Esophagus (tissue), 2 donors: ENCODE measurements at regions not wholly inside any gene's neighbourhood (a gene's known extent, or its start where the extent isn't known, plus 50 kb on each side); places are given as distances from the start of the nearest gene placed in this dataset.
"Not testable (repeated sequence)": the region's sequence is repeated elsewhere in the genome, so short reads cannot be mapped to it uniquely, and the experiment has no call there.

ENCODE experiments used
- H3K27ac ChIP-seq, 2 donors: one replicate each; pipeline ENCODE4 v1.5.1; 2013; ENCODE audit warnings: low read depth in 2 of 2, mild to moderate bottlenecking in 2 of 2, inconsistent platforms in 1 of 2, low read length in 1 of 2, moderate library complexity in 1 of 2
- H3K27me3 ChIP-seq, 2 donors: one replicate each; pipeline ENCODE4 v1.6.1; 2013; ENCODE audit warnings: low read length in 2 of 2, control low read depth in 1 of 2, mild to moderate bottlenecking in 1 of 2; ENCODE audit not compliant: insufficient read depth in 2 of 2, control insufficient read depth in 1 of 2
- H3K36me3 ChIP-seq, 2 donors: one replicate each; pipeline ENCODE4 v1.6.1; 2013; ENCODE audit warnings: low read length in 1 of 2; ENCODE audit not compliant: control insufficient read depth in 2 of 2, insufficient read depth in 2 of 2
- H3K4me1 ChIP-seq, 2 donors: one replicate each; pipeline ENCODE4 v1.6.1; 2013; ENCODE audit warnings: low read length in 1 of 2; ENCODE audit not compliant: control insufficient read depth in 2 of 2, insufficient read depth in 2 of 2
- H3K4me3 ChIP-seq, 2 donors: one replicate each; pipeline ENCODE4 v1.5.1; 2013; ENCODE audit warnings: low read length in 2 of 2, mild to moderate bottlenecking in 2 of 2, low read depth in 1 of 2, moderate library complexity in 1 of 2
- H3K9me3 ChIP-seq, 2 donors: one replicate each; pipeline ENCODE4 v1.6.1; 2013; ENCODE audit warnings: mild to moderate bottlenecking in 2 of 2, low read depth in 1 of 2, low read length in 1 of 2, moderate library complexity in 1 of 2; ENCODE audit not compliant: control insufficient read depth in 2 of 2, insufficient read depth in 1 of 2
- WGBS, 2 donors: extraction: QIAGEN DNeasy Blood & Tissue Kit; methylation state at CpG; one replicate each; pipeline ENCODE4 v1.1.7; 2013; 5-methylcytosine and 5-hydroxymethylcytosine counted together
- donor health status: healthy with polysubstance abuse.
- donor health status: Bipolar disorder and iron deficiency.

DNA sequence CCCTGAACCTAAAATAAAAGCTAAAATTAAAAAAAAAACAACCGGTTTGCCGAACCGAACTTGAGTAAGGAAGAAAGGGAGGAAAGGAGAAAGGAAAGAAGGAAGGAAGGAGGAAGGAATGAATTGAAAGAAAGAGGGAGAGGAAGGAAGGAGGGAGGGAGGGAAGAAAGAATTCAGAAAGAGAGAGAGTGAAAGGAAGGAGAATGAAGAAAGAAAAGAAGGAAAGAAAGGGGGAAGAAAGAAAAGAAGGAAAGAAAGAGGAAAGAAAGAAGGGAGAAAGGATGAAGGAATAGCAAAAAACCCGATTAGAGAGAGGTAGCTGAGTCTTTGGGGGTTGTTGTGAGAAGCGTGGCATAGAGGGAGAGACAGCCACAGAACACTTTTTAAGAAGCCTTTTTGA is 121.4 kb downstream of the FGF18 start:
- H3K27ac ChIP-seq: no peak overlapping the region
- WGBS, 2 donors: 86 to 88% methylated on average over 5 of the region's 5 CpGs
- no peak overlapping the region for H3K4me3 ChIP-seq
- H3K27me3 ChIP-seq: no peaks in the 10 kb centered on the region
- H3K36me3 ChIP-seq: no peaks in the 10 kb centered on the region
- no peaks in the 10 kb centered on the region for H3K9me3 ChIP-seq
- H3K4me1 ChIP-seq: no peaks in the 10 kb centered on the region

DNA sequence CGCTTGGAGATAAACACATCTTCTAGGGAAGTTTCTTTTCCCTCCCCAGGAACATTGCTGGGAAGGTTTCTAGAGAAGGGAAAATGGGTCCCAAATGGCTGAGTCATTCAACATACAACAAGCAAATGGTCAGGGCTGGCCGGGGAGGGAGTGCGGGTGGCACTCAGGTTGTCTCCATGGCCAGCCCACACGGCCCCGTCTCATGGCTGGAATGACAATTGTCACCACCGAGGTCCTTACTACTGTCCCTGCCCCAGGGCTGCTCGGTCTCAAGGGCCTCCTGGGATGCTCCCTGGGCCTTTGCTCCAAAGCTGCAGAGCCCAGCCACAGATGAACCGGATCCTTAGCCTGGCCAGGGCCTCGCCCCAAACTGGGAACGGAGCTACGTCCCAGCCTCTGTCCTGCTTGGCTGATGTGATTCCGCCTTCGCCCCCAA is 121.9 kb downstream of the FGF18 start:
- WGBS, 2 donors: 88 to 91% methylated on average over 13 of the region's 13 CpGs

DNA sequence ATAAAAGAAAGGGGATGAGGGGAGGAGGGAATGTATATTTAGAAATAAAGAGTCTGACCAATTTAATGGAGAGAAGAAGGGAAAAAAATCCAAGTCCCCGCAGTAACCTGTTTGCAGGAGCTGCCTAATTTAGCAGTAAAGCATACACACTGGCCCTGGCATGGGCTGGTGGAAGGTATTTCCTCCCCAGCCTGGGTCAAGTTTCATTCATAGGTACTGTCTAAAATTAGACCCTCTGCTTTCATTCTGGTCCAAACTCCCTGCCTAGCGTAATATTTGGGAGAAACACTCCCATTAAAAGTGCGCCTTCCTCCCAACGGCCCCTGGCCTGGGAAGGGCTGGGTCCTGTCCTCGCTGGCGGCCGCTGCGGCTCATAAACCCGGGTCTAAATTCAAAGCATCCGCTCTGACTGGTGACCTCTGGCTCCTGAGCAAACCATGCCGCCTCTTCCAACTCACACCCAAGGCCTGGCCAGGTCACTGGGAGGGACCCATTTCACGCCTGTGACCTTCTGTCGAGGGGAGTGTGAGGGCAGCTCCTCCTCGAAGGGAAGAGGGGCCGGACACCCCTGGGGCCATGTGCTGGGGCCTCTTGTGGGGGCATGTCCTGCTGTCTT is 123.2 kb downstream of the FGF18 start:
- WGBS, 2 donors: 70 to 75% methylated on average over 15 of the region's 15 CpGs
- no peaks in the 10 kb centered on the region for H3K27me3 ChIP-seq
- H3K4me3 ChIP-seq: no peak overlapping the region
- H3K4me1 ChIP-seq: no peaks in the 10 kb centered on the region
- no peaks in the 10 kb centered on the region for H3K9me3 ChIP-seq
- H3K27ac ChIP-seq: no peak overlapping the region
- H3K36me3 ChIP-seq: no peaks in the 10 kb centered on the region

More for the DNA sequence above, 121.9 kb downstream of the FGF18 start:
- no peaks in the 10 kb centered on the region for H3K27me3 ChIP-seq
- no peaks in the 10 kb centered on the region for H3K4me1 ChIP-seq
- no peaks in the 10 kb centered on the region for H3K36me3 ChIP-seq
- no peak overlapping the region for H3K4me3 ChIP-seq
- H3K27ac ChIP-seq: no peak overlapping the region
- no peaks in the 10 kb centered on the region for H3K9me3 ChIP-seq

DNA sequence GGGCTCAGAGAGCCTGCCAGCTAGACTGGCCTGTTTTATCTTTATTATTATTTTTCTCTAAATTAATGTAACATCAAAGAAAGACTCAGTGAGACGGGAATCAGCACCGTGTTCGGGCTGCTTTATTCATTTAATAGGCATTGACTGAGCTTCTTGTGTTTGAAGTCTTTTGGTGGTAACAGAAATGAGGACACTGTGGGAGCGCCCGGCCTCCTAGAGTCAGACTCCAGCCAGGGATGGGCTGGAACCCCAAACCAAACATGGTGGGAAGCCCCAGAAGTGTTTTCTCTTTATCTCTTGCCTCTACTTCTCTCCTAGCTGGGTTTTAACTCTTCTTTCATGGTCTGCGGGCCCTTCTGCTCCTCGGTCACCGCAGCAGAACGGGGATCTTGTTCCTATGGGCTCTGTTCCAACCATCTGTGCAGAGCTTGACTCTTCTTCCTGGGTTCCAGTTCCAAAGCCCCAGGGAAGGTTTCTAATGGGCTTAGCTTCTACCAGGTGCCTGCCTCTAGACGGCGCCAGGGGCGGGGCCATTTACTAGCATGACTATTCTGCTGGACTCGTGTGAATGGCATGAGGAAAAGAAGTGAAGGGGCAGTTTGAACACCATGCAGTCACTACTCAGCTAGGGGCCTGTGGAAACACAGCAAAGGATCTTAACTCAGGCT is 123.8 kb downstream of the FGF18 start:
- 74 to 82% methylated on average over 13 of the region's 13 CpGs for WGBS, 2 donors
- no peaks in the 10 kb centered on the region for H3K27me3 ChIP-seq
- H3K4me3 ChIP-seq: no peak overlapping the region
- no peak overlapping the region for H3K27ac ChIP-seq
- H3K4me1 ChIP-seq: no peaks in the 10 kb centered on the region
- H3K9me3 ChIP-seq: no peaks in the 10 kb centered on the region
- no peaks in the 10 kb centered on the region for H3K36me3 ChIP-seq

DNA sequence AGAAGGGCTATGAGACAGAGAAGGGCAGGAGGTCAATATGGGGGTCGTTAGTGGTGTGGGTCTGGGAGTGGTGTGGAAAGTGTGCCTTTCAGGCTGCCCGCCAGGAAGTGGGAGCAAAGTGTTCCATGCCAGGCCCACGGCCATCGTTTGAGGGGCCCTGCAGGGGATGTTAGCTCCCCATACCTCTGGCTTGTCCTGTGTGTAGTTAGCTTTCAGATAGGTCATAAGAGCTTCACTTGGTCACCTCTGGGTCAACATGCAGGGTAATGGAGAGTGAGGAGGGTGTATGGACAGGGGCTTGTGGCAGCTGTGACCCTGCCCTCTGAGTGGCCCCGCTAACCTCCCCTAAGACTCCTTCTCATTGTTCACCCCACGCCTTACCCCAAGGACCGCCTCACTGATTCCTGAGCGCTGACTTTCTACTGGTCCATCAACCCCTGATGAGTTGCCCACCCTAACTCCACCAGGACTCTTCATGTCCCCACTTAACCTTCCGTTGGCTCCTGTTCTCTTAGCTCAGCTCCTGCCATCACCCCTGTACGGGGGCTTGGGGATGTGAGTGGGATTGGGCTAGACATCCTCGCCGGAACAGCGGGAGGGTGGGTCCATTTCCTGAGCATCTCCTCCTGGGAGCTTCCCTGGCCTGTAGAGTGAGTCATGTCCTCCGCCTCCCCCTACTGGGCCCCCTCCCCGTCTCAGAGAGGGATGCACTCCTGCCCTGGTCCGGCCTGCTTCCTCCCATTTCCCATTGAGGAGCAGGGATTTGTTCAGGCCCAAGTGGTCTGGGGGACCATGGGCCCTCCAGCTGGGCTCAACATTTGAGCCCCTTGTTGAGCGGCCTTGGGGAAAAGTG is 125.7 kb downstream of the FGF18 start:
- Histone ChIP-seq H3K4me1 (no peaks in the 10 kb centered on the region), H3K27me3 (no peaks in the 10 kb centered on the region), H3K36me3 (no peaks in the 10 kb centered on the region), H3K9me3 (no peaks in the 10 kb centered on the region), H3K4me3 (no peak overlapping the region), H3K27ac (no peak overlapping the region)
- WGBS, 2 donors: 89 to 90% methylated on average over 17 of the region's 17 CpGs

DNA sequence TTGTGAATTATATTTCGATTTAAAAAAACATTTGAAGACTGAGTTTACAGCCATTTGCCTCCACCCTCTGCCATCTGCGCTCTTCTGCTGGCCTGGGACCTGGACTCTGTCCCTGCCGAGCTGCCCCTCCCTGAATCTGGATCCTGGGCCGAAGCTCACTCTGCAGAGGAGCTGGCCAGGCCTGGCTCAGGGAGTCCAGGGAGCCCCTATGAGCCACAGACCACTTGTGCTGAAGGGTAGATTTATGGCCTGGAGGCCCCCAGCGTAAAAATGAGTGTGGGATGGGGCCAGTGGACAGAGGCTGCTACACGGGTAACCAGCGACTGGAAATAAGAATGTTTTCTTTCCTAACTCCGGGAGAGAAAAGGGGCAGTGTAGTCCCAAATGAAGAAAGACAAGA is 129.8 kb downstream of the FGF18 start:
- 77 to 78% methylated on average over 8 of the region's 8 CpGs for WGBS, 2 donors

DNA sequence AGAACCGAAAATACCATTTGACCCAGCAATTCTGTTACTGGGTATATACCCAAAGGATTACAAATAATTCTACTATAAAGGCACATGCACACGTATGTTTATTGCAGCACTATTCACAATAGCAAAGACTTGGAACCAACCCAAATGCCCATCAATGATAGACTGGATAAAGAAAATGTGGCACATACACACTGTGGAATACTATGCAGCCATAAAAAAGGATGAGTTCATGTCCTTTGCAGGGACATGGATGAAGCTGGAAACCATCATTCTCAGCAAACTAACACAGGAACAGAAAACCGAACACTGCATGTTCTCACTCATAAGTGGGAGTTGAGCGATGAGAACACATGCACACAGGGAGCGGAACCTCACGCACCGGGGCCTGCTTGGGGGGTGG is 134.4 kb downstream of the FGF18 start:
- H3K36me3 ChIP-seq, H3K9me3 ChIP-seq, H3K4me3 ChIP-seq, H3K4me1 ChIP-seq, H3K27ac ChIP-seq, H3K27me3 ChIP-seq: not testable (repeated sequence)
- WGBS, 2 donors: 90 to 92% methylated on average over 7 of the region's 7 CpGs

More for the DNA sequence above, 129.8 kb downstream of the FGF18 start:
- H3K27me3 ChIP-seq: peaks cover 0 to 2% of the 10 kb centered on the region in 2 donors
- H3K27ac ChIP-seq: no peak overlapping the region
- no peaks in the 10 kb centered on the region for H3K36me3 ChIP-seq
- no peak overlapping the region for H3K4me3 ChIP-seq
- no peaks in the 10 kb centered on the region for H3K4me1 ChIP-seq
- H3K9me3 ChIP-seq: no peaks in the 10 kb centered on the region

DNA sequence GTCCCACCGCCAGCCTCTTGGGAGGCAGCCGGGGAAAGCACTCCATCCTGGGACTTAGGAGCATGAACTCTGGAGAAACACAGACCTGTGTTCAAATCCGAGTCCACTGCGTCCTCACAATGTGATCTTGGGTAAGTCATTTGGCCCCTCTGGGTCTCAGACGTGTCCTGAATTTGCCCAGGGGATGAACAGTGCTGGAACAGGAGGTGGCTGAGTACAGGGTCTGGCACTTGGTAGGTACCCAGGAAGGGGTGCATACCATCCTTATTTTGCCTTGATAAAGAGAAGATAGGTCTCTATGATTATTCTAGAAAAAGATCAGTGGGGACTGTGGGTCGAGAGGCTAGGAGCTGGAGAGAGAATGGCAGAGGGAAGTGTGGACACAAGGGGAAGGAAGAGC is 135.7 kb downstream of the FGF18 start:
- H3K9me3 ChIP-seq: peaks cover 0 to 5% of the 10 kb centered on the region in 2 donors
- H3K4me1 ChIP-seq: no peaks in the 10 kb centered on the region
- H3K4me3 ChIP-seq: no peak overlapping the region
- peaks cover 0 to 2% of the 10 kb centered on the region in 2 donors for H3K27me3 ChIP-seq
- no peaks in the 10 kb centered on the region for H3K36me3 ChIP-seq
- H3K27ac ChIP-seq: no peak overlapping the region
- WGBS, 2 donors: 79 to 80% methylated on average over 6 of the region's 6 CpGs

DNA sequence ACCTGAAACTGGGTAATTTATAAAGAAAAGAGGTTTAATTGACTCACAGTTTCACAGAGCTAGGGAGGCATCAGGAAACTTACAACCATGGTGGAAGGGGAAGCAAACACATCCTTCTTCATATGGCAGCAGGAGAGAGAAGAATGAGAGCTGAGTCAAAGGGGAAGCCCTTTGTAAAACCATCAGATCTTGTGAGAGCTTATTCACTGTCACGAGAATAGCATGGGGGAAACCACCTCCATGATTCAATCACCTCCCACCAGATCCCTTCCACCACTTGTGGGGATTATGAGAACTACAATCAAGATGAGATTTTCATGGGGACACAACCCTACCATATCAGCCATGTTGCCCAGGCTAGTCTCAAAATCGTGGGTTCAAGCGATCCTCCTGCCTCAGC is 143.4 kb downstream of the FGF18 start:
- Histone ChIP-seq H3K27ac (no peak overlapping the region), H3K4me1 (no peaks in the 10 kb centered on the region), H3K36me3 (no peaks in the 10 kb centered on the region), H3K4me3 (no peak overlapping the region), H3K9me3 (no peaks in the 10 kb centered on the region), H3K27me3 (no peaks in the 10 kb centered on the region)
- WGBS, 2 donors: 71 to 78% methylated on average over 3 of the region's 3 CpGs
